Inferior parietal cortex (tissue), 1 donor: ENCODE measurements at regions not wholly inside any gene's neighbourhood (a gene's known extent, or its start where the extent isn't known, plus 50 kb on each side); places are given as distances from the start of the nearest gene placed in this dataset.

Experiments
- DNase-seq: peaks from one replicate; pipeline ENCODE4 v3.0.0-alpha.2; 2016; ENCODE audit errors: extremely low spot score

- no peak for DNase-seq
Observed at GRCh38 chr11:119547511-119547910, 124.5 kb upstream of the THY1 start.

DNA sequence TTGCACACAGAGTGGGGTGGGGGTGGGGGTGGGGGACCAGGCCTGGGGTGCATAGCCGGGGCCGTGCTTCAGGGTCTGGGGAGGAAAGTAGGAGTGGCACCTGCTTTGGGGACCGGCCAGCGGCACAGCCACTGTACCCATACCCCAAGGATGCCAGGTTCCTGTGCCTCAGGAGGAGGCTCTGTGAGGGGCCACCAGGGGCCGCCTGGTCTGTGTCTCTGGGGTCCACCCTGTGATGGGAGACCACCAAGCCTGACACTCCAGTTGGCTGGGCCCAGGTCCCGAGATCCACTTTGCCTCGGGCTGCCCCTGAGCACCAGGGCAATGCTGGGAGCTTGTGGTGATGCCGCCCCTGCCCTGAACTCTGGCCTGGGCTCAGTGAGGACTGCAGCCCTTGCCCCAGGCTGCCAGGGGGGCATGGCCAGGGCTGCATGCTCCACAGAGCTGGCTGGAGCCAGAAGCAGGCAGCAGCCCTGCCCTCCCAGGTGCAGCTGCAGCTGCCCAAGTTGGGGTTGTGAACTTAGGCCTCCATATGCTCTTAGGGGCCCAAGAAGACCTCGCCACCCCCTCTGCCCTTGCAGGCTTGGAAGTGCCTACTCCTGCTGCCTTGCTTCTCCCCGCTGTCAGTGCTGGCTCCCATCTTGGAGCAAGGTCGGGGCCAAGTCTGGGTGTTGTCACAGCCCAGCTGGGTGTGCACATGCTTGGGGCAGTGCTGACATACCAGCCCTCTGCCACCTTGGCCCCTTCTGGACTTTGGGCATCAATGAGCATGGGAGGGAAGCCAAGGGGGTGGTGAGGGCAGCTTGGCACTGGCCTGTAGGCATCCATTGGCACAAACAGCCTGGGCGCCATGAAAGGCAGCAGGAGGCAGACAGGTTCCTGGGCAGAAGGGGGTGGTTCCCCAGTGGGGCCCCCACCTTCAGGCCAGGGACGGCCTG lies 123.3 kb upstream of the THY1 start:
- no peak for DNase-seq

DNA sequence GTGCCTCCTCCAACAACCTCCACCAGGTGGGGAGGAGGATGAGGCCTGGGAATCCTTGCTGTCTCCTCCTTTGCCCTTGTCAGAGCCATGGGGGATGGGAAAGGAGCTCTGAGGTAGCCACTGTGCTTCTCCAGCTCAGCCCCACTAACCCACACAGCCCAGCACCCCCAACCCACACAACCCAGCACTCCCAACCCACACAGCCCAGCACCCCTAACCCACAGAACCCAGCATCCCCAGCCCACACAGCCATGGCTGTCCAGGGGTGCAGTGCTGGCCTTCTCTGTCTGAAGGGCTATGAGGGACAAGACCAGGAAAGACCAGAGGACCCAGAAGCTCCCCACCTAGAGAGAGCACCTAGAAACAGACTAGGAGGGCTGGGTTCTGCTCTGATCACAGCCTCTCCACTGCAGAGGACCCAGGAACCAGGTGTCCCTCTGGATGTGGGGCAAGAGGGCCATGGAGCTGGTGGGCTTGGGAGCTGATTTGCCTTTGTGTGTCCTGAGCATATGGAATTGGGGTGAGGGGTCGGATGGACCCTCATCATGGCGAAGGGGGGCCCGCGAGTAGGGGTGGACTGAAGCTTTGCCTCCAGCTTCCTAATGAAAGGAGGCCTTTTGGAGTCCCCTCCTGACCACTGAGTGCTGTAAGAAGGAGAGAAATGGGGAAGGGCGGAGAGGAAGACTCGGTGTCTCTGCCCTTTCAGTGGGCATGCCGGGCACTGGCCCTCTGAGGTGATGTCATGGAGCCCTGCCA lies 117.6 kb upstream of the THY1 start:
- no peak for DNase-seq

DNA sequence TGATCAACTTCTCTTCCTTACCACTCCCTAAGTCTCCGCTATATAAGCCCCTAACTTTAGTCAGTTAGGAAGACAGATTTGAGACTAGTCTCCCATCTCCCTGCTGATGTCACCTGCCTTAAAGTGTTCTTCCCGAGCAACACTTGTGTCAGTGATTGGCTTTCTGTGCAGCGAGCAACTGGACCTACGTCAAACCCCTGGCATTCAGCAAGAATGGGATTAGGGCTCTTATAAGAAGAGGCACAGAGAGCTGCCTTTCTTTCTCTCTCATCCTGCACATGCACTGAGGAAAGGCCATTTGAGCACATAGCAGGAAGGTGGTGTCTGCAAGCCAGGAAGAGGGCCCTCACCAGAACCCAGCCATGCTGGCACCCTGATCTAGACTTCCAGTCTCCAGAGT lies 116.6 kb upstream of the THY1 start:
- DNase-seq, result no peak

- DNase-seq, result no peak
Observed at GRCh38 chr11:119538753-119539152, 115.8 kb upstream of the THY1 start.

- DNase-seq, result no peak
Observed at GRCh38 chr11:119537306-119538253, 114.6 kb upstream of the THY1 start.

- no peak for DNase-seq
Observed at GRCh38 chr11:119536801-119537200, 113.8 kb upstream of the THY1 start.

GRCh38 chr11:119533921-119534736 lies 111.2 kb upstream of the THY1 start:
- DNase-seq, result peak; percentile 85

GRCh38 chr11:119533462-119533861 lies 110.5 kb upstream of the THY1 start:
- DNase-seq, result no peak

GRCh38 chr11:119532551-119532950 lies 109.6 kb upstream of the THY1 start:
- no peak for DNase-seq

GRCh38 chr11:119531623-119532022 lies 108.7 kb upstream of the THY1 start:
- DNase-seq, result no peak

- no peak for DNase-seq
Observed at GRCh38 chr11:119531056-119531455, 108.1 kb upstream of the THY1 start.

DNA sequence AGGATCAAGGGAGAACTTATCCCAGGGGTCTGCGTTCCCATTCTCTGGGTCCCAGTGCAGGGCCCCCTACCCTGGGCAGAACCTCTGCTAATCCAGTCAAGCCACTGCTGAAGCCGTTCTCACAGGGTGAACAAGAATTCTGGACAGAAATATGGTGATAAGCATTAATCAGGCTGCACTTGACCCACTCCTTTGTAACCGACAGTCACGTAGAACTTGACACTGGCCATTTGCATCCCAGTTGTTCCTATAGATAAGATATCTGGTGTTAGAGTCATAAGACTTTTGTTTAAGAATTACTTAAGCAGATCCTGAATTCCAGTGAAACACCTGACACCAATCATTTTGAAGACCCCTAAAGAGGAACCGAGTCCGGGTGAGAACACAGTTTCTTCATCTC lies 107.5 kb upstream of the THY1 start:
- no peak for DNase-seq

GRCh38 chr11:119529936-119530335 lies 107.0 kb upstream of the THY1 start:
- no peak for DNase-seq

DNA sequence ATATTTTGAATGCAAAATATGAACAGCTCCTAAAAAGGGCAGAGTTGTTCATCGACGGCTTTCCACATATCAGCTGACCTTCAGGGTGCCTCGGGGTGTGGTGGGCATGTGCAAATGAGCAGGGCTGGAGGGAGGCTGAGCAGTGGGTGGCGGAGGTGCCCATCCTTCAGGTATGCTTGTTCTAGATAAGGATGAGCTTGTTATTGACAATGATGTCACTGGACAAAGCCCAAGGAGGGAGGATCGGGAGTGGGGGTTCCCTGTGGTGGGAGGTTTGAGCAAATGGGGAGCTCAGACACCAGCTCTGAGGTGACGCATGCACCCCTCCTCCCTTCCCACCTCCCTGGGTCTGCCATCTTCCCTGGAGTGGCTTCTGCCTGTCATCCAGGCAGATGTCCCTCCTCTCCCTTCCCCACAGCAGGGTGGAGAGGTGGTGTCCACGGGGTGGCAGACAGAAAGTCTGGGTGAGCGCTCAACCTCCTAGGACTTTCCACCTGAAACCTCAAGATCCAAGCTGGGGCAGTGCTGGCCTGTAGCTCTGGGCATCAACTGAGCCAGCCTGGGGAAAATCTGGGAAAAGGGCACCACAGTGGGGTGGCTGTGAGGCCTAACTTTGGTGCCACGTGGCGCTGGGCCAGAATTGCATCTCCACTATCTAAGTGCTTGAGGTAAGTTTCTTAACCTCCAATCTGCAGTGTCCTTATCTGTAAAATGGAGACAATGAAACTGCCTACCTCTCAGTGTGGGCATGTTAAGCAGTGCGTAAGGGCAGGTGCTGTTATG lies 106.3 kb upstream of the THY1 start:
- DNase-seq, result no peak

DNA sequence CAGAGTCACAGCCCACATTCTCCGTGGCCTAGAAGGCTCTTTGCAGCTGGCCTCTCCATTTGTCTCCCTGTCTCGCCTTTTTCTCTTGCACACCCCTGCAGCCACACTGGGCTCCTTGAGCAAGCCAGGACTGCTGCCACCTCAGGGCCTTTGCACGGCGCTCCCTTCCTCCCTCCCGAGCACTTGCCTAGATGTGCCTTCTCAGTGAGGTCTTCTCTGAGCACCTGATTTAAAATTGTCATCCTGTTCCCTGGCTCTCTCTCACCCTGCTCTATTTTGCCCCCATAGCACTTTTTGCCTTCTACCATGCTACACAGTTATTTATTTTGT lies 102.9 kb upstream of the THY1 start:
- DNase-seq, result no peak

DNA sequence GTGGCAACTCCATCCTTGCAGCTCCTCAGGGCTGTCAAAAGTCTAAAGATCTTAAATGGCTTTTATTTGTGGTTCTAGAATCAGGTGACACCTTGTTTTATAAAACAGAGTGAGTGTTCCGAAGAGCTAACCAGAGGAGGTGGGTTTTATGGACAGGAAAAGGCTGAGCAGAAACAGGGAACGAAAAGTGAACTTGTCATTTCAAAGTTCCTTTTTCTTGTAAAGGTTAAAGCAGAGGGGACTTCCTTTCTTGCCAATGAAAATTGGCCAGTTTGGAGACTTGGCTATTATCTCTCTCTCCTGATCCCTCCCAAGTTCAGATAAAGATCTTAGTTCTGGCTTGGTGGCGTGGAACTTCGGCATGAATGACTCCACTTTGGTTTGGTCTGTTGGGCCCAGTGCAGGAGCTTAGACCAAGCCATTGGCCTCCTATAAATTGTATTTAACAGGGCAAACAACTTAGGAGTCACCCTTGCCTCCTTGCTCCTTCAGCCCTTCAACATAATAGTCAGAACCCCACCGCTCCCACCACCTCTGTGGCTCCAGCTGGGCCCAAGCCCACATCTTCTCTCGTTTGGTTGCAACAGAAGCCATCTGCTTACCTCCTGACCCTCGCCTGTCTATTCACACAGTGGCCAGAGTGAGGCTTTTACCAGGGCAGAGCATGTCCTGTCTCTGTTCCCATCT lies 102.4 kb upstream of the THY1 start:
- no peak for DNase-seq

DNA sequence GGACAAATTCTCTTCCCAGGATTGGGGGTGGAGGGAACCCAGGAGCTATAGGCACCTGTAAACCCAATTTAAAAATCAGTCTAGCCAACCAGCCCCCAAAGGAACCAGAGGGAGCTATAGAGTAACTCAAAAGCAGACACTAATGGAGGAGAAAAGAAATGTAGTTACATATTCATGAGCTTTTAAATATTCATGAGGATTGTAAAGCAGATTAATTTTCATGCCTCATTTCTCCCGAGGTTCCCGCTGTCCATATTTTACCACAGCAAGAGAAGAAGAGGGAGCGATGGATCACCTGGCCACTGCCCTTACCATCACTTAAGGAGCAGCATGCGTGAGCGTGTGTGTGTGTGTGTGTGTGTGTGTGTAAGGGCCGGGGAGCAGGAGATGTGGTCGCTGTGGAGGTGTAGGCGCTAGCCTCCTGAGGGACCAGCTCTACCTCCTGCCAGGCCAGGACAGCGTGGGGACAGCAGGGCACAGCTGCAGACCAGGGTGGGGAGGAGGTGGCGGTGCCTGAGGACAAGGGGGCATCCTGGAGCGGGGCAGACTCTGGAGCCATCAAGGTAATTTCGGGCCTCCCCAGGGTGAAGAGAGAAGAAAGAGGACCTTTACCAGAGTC lies 100.7 kb upstream of the THY1 start:
- no peak for DNase-seq

GRCh38 chr11:119522609-119523008 lies 99.6 kb upstream of the THY1 start:
- DNase-seq, result no peak
